NB4 (cell line): ENCODE measurements at regions not wholly inside any gene's neighbourhood (a gene's known extent, or its start where the extent isn't known, plus 50 kb on each side); places are given as distances from the start of the nearest gene placed in this dataset.

Experiments used
- DNase-seq: peaks from one replicate; pipeline ENCODE4 v3.0.0; 2010; ENCODE audit warnings: low read depth
- H3K4me3 ChIP-seq: one replicate; pipeline ENCODE4 v1.5.1; 2011; ENCODE audit warnings: mild to moderate bottlenecking, low read depth, low read length, moderate library complexity
- MYC ChIP-seq: IDR thresholded peaks from 2 replicates; pipeline ENCODE4 v1.6.1; 2011; ENCODE audit warnings: low read depth, low read length
- POLR2A ChIP-seq: IDR thresholded peaks from 2 replicates; pipeline ENCODE4 v1.6.1; 2011; ENCODE audit warnings: mild to moderate bottlenecking; ENCODE audit not compliant: insufficient read length; ENCODE audit errors: extremely low read depth
- TF ChIP-seq, protein P1 (sequence below): IDR thresholded peaks from 2 replicates; pipeline ENCODE4 v1.6.1; 2011; ENCODE audit warnings: low read depth, low read length
- TF ChIP-seq, protein P2 (sequence below): IDR thresholded peaks from one replicate; pipeline ENCODE4 v1.5.1; 2012; ENCODE audit warnings: low read depth, low read length

DNA sequence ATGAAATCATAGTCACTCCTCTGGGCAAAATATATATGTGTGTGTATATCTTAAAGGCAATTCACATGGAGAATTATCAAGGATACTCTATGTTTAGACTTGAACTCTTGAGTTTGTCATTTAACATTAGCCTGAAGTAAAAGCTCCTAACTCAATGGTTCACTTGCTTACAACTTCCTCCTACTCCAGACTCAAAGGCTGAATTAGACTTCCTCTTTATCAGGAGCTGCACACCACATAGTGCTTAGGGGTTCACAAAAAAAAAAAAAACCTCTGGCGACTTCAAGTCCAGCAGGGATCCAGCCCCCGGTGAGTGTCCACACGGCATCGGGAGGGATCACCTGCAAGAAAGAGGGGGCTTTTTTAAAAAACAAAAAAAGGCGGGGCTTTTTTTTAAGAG, 68.2 kb upstream of the LSM14A start:
- TF ChIP-seq, protein P1, sequence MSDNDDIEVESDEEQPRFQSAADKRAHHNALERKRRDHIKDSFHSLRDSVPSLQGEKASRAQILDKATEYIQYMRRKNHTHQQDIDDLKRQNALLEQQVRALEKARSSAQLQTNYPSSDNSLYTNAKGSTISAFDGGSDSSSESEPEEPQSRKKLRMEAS, result no peak
- TF ChIP-seq MYC (no peak), POLR2A (no peak)
- TF ChIP-seq, protein P2, sequence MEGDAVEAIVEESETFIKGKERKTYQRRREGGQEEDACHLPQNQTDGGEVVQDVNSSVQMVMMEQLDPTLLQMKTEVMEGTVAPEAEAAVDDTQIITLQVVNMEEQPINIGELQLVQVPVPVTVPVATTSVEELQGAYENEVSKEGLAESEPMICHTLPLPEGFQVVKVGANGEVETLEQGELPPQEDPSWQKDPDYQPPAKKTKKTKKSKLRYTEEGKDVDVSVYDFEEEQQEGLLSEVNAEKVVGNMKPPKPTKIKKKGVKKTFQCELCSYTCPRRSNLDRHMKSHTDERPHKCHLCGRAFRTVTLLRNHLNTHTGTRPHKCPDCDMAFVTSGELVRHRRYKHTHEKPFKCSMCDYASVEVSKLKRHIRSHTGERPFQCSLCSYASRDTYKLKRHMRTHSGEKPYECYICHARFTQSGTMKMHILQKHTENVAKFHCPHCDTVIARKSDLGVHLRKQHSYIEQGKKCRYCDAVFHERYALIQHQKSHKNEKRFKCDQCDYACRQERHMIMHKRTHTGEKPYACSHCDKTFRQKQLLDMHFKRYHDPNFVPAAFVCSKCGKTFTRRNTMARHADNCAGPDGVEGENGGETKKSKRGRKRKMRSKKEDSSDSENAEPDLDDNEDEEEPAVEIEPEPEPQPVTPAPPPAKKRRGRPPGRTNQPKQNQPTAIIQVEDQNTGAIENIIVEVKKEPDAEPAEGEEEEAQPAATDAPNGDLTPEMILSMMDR, result no peak
- H3K4me3 ChIP-seq, result no peak overlapping the region
- peak; percentile 66 for DNase-seq

DNA sequence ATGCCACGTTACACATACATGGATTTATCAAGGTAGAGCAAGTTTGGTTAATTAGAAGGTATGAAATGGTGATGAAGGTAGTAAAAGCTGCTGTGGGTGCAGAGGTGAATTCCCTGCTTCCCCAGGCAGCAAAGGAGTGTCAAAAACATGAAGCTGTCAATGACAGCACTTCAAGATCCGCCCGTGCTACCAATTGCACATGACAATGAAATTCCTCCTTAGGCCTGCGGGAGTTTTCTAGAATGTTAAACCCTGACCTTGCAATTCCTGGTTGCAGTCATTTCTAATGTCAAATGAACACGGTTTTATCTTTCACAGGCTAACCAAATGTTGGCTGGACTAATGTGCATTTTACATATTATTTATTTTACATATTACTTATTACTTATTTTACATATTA, 67.7 kb upstream of the LSM14A start:
- peak; percentile 11 for DNase-seq
- TF ChIP-seq, protein P2, result no peak
- TF ChIP-seq, protein P1, result no peak
- no peak for TF ChIP-seq POLR2A
- no peak for TF ChIP-seq MYC
- H3K4me3 ChIP-seq, result no peak overlapping the region

DNA sequence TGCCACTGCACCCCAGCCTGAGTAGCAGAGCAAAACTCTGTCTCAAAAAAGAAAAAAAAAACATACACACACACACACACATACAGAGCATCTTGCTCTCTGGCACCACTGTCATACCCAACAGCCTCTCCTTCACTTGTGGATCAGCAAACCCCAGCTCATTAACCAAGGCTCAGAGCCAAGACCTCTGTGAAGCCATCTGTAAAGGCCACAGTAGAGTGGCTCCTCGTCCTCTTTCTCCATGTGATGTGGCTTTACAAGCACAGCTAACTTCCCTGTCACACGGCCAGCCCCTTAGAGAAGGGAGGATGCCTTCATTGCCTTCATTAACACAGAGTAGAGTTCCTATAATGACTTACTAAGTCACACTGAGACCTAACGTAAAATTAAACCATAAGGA, 62.7 kb upstream of the LSM14A start:
- TF ChIP-seq, protein P1, result no peak
- TF ChIP-seq, protein P2, result no peak
- TF ChIP-seq POLR2A (no peak), MYC (no peak)
- no peak for DNase-seq
- H3K4me3 ChIP-seq, result no peak overlapping the region

DNA sequence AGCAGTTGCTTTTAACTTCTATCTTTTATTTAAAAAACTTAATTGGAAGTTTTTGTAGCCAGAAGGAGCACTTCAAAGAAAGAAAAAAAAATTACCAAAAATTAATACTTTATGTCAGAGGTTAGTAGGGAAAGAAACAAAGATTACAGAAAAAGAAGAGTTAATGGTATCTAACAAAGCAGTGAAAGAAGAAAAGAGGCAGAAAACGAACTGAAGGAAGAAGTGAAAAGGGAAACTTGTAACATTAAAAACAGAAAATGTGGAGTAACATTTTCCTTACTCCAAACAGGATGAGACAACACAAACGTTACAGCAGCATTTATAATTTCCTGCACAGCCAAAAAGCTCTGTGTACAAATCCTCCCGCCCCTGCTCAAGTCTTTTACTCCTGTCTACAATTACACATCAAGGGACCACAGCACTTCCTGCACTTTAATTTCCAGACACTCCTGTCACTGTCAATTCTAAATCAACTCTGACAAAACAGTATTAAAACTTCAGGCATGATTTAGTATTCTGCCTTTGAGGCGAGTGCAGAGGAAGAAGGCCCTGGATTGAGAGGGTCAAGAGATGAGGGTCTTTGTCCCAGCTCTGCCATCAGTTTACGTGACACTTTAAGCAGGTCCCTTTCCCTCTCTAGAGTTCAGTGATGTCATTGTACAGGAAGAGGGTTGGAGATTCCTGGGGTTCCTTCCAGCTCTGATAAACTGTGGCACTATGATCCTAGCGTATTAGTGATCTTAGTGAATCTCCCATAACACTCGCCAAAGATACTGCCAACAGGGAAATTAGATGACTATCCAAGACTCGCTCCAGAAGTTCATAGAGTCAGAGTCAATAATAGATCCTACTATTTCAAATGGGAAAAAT, 53.2 kb upstream of the LSM14A start:
- H3K4me3 ChIP-seq, result no peak overlapping the region
- DNase-seq, result no peak
- TF ChIP-seq, protein P1, result no peak
- no peak for TF ChIP-seq MYC
- TF ChIP-seq POLR2A, result no peak
- TF ChIP-seq, protein P2, result no peak

DNA sequence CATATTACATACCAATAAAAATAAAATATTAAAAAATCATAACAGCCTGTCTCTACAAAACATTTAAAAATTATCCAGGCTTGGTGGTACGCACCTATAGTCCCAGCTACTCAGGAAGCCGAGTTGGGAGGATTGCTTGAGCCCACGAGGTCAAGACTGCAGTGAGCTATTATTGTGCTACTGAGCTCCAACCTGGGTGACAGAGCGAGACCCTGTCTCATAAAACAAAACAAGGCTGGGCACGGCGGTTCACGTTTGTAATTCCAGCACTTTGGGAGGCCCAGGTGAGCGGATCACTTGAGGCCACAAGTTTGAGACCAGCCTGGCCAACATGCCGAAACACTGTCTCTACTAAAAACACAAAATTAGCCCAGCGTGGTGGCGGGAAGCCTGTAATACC, 52.2 kb upstream of the LSM14A start:
- DNase-seq, result no peak
- no peak overlapping the region for H3K4me3 ChIP-seq
- TF ChIP-seq, protein P2, result no peak
- no peak for TF ChIP-seq MYC
- TF ChIP-seq, protein P1, result no peak
- TF ChIP-seq POLR2A, result no peak
